GM12892 (cell line): ENCODE measurements at regions not wholly inside any gene's neighbourhood (a gene's known extent, or its start where the extent isn't known, plus 50 kb on each side); places are given as distances from the start of the nearest gene placed in this dataset.

Source experiments
- POLR2A ChIP-seq: IDR thresholded peaks from 2 replicates; pipeline ENCODE4 v1.6.1; 2011; ENCODE audit warnings: low read depth, low read length, control low read depth
- TAF1 ChIP-seq: IDR thresholded peaks from 2 replicates; pipeline ENCODE4 v1.6.1; 2011; ENCODE audit warnings: low read depth, mild to moderate bottlenecking, control low read depth, low read length, borderline replicate concordance

- TF ChIP-seq POLR2A (no peak), TAF1 (no peak)
Observed at GRCh38 chr6:71125216-71125615, 163.4 kb upstream of the OGFRL1 start.
